Glomerular visceral epithelial cell (primary cell): ENCODE measurements at regions not wholly inside any gene's neighbourhood (a gene's known extent, or its start where the extent isn't known, plus 50 kb on each side); places are given as distances from the start of the nearest gene placed in this dataset.

ENCODE experiments used
- DNase-seq: peaks from one replicate; pipeline ENCODE4 v3.0.0-alpha.2; 2016; ENCODE audit errors: extremely low spot score

GRCh38 chrX:9087271-9088040 is 53.5 kb upstream of the FAM9B start:
- DNase-seq = peak; percentile 0

- no peak for DNase-seq
Observed at GRCh38 chrX:9088896-9089295, 55.0 kb upstream of the FAM9B start.

DNA sequence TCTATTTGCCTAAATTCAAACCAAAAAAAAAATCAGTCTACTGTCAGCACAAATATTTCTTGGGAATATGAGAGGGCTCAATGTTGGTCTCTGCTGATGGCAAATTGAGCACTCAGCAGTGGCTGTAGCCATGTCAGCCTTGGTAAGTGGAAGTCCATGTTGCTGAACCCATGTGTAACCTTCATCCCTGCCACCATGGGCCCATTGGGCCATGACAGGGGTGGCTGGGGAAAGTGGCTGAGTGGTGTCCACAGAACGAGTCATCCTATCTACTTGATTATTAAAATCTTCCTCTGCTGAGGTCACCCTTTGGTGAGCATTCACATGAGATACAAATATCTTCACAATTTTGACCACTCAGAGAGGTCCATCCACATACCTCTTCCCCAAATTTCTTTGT is 56.8 kb upstream of the FAM9B start:
- no peak for DNase-seq

- no peak for DNase-seq
Observed at GRCh38 chrX:9091258-9091657, 57.3 kb upstream of the FAM9B start.

- no peak for DNase-seq
Observed at GRCh38 chrX:9102956-9103355, 69.0 kb upstream of the FAM9B start.

- DNase-seq = no peak
Observed at GRCh38 chrX:9108054-9108453, 74.1 kb upstream of the FAM9B start.

DNA sequence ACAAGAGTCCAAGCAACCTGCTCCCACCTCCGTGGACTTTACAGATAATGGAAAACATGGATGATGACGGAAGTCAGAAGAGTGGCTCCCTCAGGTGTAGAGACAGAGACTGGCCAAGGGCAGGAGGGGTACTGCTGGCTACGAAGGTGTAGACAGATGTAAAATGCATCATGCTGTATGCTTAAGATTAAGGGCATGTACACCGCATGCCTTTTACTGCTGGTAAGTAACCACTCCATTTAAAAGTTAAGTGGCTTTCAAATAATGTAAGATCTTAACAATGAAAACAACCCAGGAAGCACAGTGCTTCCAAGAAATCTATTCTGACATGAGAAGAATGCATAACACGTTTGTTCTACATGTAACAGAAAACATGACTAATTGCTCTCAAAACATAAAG is 76.9 kb upstream of the FAM9B start:
- DNase-seq = no peak

DNA sequence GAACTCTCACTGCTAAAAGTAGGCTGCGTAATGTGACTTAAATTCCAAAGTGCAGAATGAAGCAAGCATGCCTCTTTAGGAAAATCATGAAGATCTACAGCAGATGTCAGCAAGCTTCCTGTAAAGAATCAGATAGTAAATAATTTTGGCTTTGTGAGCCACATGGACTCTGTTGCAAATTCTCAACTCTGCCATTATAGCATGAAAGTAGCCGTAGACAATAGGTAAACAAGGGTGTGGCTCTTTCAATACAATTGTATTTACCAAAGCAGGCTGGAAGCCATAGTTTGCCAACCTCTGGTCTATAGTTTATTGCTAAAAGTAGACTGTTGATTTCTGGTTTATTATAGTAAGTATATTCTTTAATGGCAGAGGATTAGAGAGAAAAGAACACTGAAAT is 80.3 kb upstream of the FAM9B start:
- DNase-seq = no peak

- no peak for DNase-seq
Observed at GRCh38 chrX:9117851-9118250, 83.9 kb upstream of the FAM9B start.

- DNase-seq = no peak
Observed at GRCh38 chrX:9122519-9123245, 88.8 kb upstream of the FAM9B start.

DNA sequence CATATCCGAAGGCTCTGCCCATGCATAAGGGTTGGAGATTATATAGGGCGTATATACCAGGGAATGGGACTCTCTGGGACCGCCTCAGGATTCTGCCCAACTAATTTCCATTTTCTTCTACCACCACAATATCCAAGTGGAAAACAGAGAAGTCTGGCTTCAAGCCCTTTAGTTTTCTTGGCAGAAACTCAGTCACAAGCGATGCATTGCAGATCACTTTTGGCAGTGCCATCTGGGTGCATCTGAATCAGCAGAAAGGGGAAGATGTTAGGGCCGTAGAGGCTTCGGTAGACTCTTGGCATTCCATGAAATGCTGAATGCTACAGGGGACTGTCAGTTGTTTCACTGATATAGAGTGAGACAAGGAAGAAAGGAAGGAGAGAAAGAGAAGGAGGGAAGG is 94.1 kb upstream of the FAM9B start:
- no peak for DNase-seq

GRCh38 chrX:9130031-9130430 is 96.1 kb upstream of the FAM9B start:
- DNase-seq = no peak

- no peak for DNase-seq
Observed at GRCh38 chrX:9131066-9131465, 97.1 kb upstream of the FAM9B start.

GRCh38 chrX:9132036-9132638 is 98.2 kb upstream of the FAM9B start:
- DNase-seq = no peak

DNA sequence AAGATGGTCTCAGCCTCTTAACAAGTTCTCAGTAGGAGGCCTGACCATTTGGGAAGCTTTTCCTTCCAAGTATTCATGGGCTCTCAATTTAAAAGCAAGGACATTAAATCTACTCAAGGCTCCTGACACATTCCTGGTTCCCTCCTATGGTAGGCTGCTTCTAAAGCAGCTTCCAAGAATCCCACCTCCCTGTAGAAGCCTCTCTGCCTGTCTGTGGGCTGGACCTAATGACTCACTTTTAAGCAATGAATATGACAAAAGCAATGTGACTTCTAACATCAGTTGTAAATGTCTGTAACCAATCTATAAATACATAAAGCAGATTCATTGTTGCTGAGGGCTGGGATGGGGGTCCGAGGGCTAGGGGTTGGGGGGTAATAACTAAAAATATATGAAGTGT is 99.5 kb upstream of the FAM9B start:
- DNase-seq = peak; percentile 40

DNA sequence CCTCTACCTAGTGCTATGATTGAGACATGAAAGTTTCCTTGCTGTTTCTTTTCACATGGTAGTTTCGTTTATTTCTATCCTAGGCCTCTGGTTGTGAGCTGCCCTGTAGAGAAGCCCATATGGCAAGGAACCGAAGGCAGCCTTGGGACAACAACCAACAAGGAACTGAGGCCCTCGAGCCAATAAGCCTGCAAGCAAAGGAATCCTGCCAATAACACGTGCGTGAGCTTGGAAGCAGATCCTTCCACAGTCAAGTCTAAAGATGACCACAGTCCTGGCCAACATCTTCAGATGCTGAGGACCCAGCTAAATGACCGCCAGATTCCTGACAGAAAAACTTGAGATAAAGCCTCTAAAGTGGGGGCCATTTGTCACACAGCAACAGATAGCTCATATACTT is 100.4 kb upstream of the FAM9B start:
- no peak for DNase-seq

GRCh38 chrX:9135901-9136510 is 102.1 kb upstream of the FAM9B start:
- DNase-seq = no peak

DNA sequence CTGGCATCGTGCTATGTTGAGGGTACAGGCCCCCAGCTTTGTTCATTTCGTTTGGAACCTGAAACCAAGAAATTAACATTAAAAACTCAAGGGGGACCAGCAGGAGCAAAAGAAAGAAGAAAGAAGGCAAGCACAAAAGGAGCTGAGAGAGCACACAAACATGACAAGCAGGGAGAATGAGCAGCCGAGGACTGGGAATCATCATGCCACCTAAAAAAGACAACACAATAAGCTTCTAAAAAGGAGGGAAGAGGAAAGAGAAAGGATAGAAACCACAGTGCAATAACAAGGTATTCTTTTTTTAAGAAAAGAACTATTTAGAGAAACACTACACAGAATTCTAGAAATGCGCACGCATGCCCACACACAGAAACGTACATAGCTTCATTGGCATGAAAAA is 103.2 kb upstream of the FAM9B start:
- DNase-seq = no peak

- peak; percentile 9 for DNase-seq
Observed at GRCh38 chrX:9141496-9141895, 107.6 kb upstream of the FAM9B start.

DNA sequence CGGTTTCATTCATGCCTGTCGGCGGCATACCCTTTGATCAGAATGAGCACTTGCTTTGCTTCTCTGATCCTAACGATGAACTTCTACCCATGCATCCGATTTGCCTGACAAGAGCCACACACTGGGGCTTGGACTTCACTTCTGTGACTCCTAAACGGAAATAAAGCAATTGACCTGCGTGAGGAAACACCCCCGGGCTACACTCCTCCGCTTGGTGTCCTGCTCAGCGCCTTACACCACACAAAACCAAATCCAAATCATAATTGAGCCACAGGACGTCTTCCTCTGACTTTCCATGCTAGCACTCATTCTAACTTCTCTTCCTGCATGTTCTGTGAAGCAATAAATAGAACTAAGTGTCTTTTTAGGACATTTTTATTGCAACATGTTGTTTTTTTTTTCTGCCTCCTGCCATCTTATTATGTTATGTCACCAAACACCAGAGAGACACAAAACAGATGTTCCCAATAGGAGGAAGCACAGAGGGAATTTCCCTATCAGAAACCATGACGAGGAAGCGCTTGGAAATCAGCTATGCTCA is 110.8 kb upstream of the FAM9B start:
- DNase-seq = no peak

GRCh38 chrX:9146657-9147056 is 112.7 kb upstream of the FAM9B start:
- no peak for DNase-seq

DNA sequence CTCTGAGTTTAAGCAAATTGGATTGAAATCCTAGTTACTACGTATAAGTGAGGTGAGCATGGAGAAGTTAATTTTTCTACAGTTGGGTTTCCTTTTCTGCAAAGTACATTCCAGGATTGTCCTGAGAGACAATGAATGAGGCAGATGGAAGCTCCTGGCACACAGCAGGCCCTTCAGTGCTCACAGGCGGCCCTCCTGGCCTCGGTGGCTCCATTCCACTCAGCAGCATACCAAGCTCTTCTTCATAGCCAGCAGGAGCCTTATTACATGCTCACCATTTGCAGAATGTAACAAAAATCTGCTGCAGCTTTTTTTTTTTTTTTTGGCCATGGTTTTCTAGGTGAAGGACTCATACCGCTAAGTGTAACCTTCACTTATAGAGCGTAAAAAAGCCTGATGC is 113.2 kb upstream of the FAM9B start:
- no peak for DNase-seq
